Erythroblast (primary cell): ENCODE measurements at regions not wholly inside any gene's neighbourhood (a gene's known extent, or its start where the extent isn't known, plus 50 kb on each side); places are given as distances from the start of the nearest gene placed in this dataset.

Experiments used
- GATA1 ChIP-seq: IDR thresholded peaks from 2 replicates; pipeline ENCODE4 v1.6.1; 2011; ENCODE audit warnings: low read depth, mild to moderate bottlenecking, control low read depth, low read length, moderate library complexity
- POLR2A ChIP-seq: IDR thresholded peaks from 2 replicates; pipeline ENCODE4 v1.6.1; 2011; ENCODE audit warnings: mild to moderate bottlenecking, low read length

- TF ChIP-seq POLR2A (no peak), GATA1 (no peak)
These were observed 134.8 kb upstream of the SEMA3C start for GRCh38 chr7:81053623-81054022.
